Stimulated activated memory B cell treated with anti-CD40 and anti-IgM and Interleukin-4, amounts not matched to agents 10 μg/mL and 1 μg/mL and 100 μg/mL, for 72 hours (primary cell): ENCODE measurements at regions not wholly inside any gene's neighbourhood (a gene's known extent, or its start where the extent isn't known, plus 50 kb on each side); places are given as distances from the start of the nearest gene placed in this dataset.

ENCODE experiments used
- ATAC-seq: fragments of 150-1000 bp; cut with Tn5 transposase; 2 replicates; pipeline ENCODE4 v1.10.0; 2021
- H3K27ac Mint-ChIP-seq: one replicate; pipeline ENCODE4 v1.8.0; 2022; ENCODE audit warnings: mild to moderate bottlenecking, mixed read lengths
- H3K27me3 Mint-ChIP-seq: one replicate; pipeline ENCODE4 v1.8.0; 2022; ENCODE audit warnings: mixed read lengths
- H3K36me3 Mint-ChIP-seq: one replicate; pipeline ENCODE4 v1.8.0; 2022; ENCODE audit warnings: mixed read lengths
- H3K4me1 Mint-ChIP-seq: one replicate; pipeline ENCODE4 v1.8.0; 2022; ENCODE audit warnings: mixed read lengths
- H3K4me3 Mint-ChIP-seq: one replicate; pipeline ENCODE4 v1.8.0; 2022; ENCODE audit warnings: mild to moderate bottlenecking, moderate library complexity, mixed read lengths
- H3K9me3 Mint-ChIP-seq: one replicate; pipeline ENCODE4 v1.8.0; 2022; ENCODE audit warnings: mixed read lengths

DNA sequence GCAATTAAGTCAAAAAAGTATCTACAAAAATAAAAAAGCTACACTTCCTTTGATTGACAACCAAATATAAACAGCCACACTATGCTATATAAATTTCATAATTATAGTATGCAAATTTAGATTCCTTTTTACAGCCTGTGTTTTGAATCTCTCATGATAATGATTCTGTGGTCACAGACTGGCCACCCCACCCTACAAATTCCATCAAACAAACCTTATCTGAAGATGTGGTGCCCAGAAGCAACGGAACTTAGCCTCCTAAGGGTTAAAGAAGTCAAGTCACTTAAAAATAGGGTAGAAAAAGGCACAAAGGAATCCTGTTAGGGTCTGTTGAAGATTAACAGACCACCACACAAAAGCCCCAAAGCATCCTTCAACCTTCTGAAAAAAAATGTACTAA lies 351.8 kb downstream of the INHBA start:
- no peak for ATAC-seq
- Mint-ChIP-seq H3K4me1 (no peaks in the 10 kb centered on the region), H3K9me3 (no peaks in the 10 kb centered on the region), H3K4me3 (no peak overlapping the region), H3K36me3 (no peaks in the 10 kb centered on the region), H3K27ac (no peak overlapping the region), H3K27me3 (no peaks in the 10 kb centered on the region)

DNA sequence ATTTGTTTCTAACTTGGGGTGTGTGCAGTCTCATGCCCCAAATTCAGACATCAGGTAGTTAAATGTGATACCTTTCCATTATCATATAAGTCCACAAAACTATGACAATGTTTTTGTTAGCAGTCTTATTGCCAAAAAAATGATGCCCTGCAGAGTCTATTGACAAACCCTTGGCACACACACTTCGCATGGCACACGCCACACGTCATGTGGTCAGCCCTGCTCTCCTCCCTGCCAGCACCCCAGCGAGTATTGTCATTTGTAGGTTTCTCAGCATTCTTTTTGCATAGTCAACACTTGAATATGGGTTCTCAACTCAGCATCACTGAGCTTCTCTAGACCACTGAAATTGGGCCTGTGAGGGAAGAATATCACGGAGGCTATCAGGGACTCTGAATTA lies 356.0 kb downstream of the INHBA start:
- Mint-ChIP-seq H3K4me3 (no peak overlapping the region), H3K27me3 (peaks cover 10% of the 10 kb centered on the region)

DNA sequence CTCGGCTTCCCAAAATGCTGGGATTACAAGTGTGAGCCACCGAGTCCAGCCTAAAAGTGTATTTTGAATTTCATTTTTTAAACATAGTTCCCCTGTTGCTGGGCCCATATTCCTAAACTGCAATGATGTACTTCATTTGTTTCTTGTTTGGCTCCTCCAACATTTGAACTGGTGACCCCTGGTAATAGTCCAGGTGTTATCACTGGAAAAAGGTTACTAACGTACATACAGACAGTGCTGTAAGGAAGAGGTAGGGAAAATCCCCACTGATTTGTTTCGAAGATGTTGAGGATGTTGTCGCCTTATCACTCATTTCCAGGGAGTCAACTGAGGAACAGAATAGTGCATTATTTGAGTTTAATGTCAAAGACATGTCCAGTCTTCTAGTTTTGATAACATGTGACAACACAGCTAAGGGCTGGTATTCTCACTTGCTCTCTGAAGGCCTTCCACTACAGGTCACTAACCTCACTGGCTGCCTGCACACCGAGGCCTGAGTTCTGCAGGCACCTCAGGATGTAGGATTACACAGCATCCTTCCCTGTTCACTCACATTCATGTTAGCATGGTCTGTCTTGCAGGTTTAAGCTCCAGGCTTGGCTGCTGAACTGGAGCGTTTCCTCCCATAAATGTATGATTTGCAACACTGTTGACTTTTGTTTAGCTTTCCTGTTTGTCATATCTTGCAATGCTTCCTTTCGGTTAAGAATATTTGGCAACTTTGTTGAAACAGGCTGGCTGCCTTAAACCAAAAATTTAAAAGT lies 362.8 kb downstream of the INHBA start:
- no peak overlapping the region for H3K4me3 Mint-ChIP-seq
- H3K27ac Mint-ChIP-seq = no peak overlapping the region
- no peak for ATAC-seq
- H3K9me3 Mint-ChIP-seq = peaks cover 2% of the 10 kb centered on the region
- H3K36me3 Mint-ChIP-seq = no peaks in the 10 kb centered on the region
- peaks cover 16% of the 10 kb centered on the region for H3K27me3 Mint-ChIP-seq
- H3K4me1 Mint-ChIP-seq = no peaks in the 10 kb centered on the region

More for the DNA sequence above, 356.0 kb downstream of the INHBA start:
- Mint-ChIP-seq H3K4me1 (no peaks in the 10 kb centered on the region), H3K9me3 (no peaks in the 10 kb centered on the region), H3K36me3 (no peaks in the 10 kb centered on the region), H3K27ac (no peak overlapping the region)
- no peak for ATAC-seq

- no peaks in the 10 kb centered on the region for H3K4me1 Mint-ChIP-seq
Measured at GRCh38 chr7:41336981-41337380, 365.9 kb downstream of the INHBA start.

GRCh38 chr7:41336455-41336952 lies 366.4 kb downstream of the INHBA start:
- Mint-ChIP-seq H3K27ac (no peak overlapping the region), H3K36me3 (no peaks in the 10 kb centered on the region), H3K4me1 (no peaks in the 10 kb centered on the region), H3K9me3 (no peaks in the 10 kb centered on the region), H3K27me3 (peaks cover 3% of the 10 kb centered on the region), H3K4me3 (no peak overlapping the region)
- ATAC-seq = no peak

More at GRCh38 chr7:41336981-41337380, 365.9 kb downstream of the INHBA start:
- H3K9me3 Mint-ChIP-seq = peaks cover 2% of the 10 kb centered on the region
- H3K27ac Mint-ChIP-seq = no peak overlapping the region
- no peak for ATAC-seq
- no peak overlapping the region for H3K4me3 Mint-ChIP-seq
- H3K36me3 Mint-ChIP-seq = no peaks in the 10 kb centered on the region
- H3K27me3 Mint-ChIP-seq = peaks cover 8% of the 10 kb centered on the region

GRCh38 chr7:41334071-41334862 lies 368.6 kb downstream of the INHBA start:
- Mint-ChIP-seq H3K9me3 (no peaks in the 10 kb centered on the region), H3K4me1 (no peaks in the 10 kb centered on the region), H3K4me3 (no peak overlapping the region), H3K36me3 (no peaks in the 10 kb centered on the region), H3K27ac (no peak overlapping the region), H3K27me3 (peaks cover under 1% of the 10 kb centered on the region)
- ATAC-seq = no peak

DNA sequence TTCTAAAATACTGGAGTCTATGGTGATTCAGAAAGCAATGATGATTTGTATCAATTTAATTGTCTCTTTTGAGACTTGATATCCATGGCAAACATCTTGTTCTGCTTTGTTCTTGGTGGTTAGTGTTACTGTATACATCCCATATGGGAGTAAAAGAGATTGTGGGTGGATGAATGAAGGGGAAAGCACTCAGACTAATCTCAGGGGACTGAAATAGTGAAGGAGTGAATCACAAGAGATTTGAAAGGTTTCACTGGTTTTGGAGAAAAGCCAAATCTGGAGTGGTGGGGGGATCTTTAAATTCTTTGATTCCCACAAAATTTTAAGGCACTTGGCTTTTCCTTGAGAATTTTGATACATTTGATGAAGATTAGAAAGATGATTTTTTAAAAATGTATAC lies 369.4 kb downstream of the INHBA start:
- no peak overlapping the region for H3K4me3 Mint-ChIP-seq
- peaks cover 9% of the 10 kb centered on the region for H3K27me3 Mint-ChIP-seq
- ATAC-seq = no peak
- H3K4me1 Mint-ChIP-seq = no peaks in the 10 kb centered on the region
- no peaks in the 10 kb centered on the region for H3K36me3 Mint-ChIP-seq
- no peak overlapping the region for H3K27ac Mint-ChIP-seq
- H3K9me3 Mint-ChIP-seq = no peaks in the 10 kb centered on the region

GRCh38 chr7:41331194-41331593 lies 371.7 kb downstream of the INHBA start:
- Mint-ChIP-seq H3K4me3 (no peak overlapping the region), H3K4me1 (no peaks in the 10 kb centered on the region), H3K9me3 (no peaks in the 10 kb centered on the region), H3K27me3 (peaks cover 10% of the 10 kb centered on the region), H3K27ac (no peak overlapping the region), H3K36me3 (no peaks in the 10 kb centered on the region)
- ATAC-seq = no peak

- no peak overlapping the region for H3K27ac Mint-ChIP-seq
- no peak overlapping the region for H3K4me3 Mint-ChIP-seq
- H3K4me1 Mint-ChIP-seq = no peaks in the 10 kb centered on the region
- ATAC-seq = no peak
- H3K27me3 Mint-ChIP-seq = peaks cover 10% of the 10 kb centered on the region
- no peaks in the 10 kb centered on the region for H3K36me3 Mint-ChIP-seq
- H3K9me3 Mint-ChIP-seq = no peaks in the 10 kb centered on the region
Measured at GRCh38 chr7:41328544-41328943, 374.3 kb downstream of the INHBA start.

DNA sequence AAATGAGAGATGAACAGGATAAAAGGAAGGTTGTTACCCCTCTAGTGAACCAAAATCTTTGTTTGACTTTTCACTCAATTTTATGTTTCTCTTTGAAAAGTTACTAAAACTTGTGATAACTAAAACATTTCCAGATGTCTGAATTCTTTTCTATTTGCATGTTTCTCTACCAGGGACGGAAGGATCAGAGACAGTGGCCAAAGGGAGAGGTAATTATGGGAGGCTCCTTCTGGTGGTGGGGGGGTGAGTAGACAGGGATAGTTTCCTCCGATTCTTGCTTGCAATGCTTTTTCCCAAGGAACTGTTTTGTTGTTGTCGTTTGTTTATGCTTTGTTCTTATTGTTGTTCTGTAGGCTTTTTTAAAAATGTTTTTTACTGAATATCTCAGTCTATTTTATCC lies 374.8 kb downstream of the INHBA start:
- no peaks in the 10 kb centered on the region for H3K4me1 Mint-ChIP-seq
- H3K27me3 Mint-ChIP-seq = peaks cover 10% of the 10 kb centered on the region
- H3K9me3 Mint-ChIP-seq = no peaks in the 10 kb centered on the region
- H3K36me3 Mint-ChIP-seq = no peaks in the 10 kb centered on the region
- no peak overlapping the region for H3K4me3 Mint-ChIP-seq
- ATAC-seq = no peak
- no peak overlapping the region for H3K27ac Mint-ChIP-seq

DNA sequence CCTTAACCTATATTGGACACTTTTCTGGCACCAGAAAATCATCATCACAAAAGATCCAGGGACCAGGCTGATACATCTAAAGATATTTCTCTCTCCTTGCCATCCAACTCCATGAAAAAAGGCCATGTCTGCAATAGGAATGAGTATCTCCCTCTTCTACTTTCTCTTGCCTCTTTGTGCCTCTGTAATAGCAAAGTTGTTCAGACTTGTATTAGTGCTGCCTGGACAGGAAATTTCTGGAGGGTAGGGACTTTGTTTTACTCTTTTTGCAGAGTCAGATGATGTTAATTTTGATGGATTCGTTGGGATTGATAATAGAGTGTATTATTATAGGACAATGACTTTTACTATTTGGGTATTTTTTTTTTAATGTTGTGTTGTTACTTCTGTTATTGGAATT lies 376.3 kb downstream of the INHBA start:
- H3K27me3 Mint-ChIP-seq = peaks cover 10% of the 10 kb centered on the region
- no peaks in the 10 kb centered on the region for H3K4me1 Mint-ChIP-seq
- no peak overlapping the region for H3K4me3 Mint-ChIP-seq
- ATAC-seq = no peak
- H3K27ac Mint-ChIP-seq = no peak overlapping the region
- H3K36me3 Mint-ChIP-seq = no peaks in the 10 kb centered on the region
- no peaks in the 10 kb centered on the region for H3K9me3 Mint-ChIP-seq

GRCh38 chr7:41323806-41324205 lies 379.1 kb downstream of the INHBA start:
- ATAC-seq = no peak
- Mint-ChIP-seq H3K4me3 (no peak overlapping the region), H3K36me3 (no peaks in the 10 kb centered on the region), H3K27me3 (peaks cover 5% of the 10 kb centered on the region), H3K4me1 (no peaks in the 10 kb centered on the region), H3K27ac (no peak overlapping the region), H3K9me3 (peaks cover 3% of the 10 kb centered on the region)

DNA sequence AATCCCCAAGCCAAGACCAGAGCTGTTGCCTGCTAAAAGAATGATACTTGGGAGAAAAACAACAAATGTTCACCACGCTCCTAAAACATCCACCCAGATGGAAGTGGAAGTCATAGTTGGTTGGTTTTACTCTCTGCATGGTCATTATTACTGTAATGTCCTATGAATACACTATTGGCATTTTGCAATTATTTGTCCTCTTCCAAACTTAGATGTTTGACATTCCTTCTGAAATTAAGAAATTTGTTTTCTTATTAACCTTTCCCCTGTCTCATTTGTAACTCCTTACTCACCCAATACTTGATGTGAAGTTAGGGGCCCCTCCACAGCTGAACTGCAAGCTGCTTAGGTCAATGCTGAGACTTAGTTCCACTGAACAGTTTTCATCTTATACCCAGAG lies 383.3 kb downstream of the INHBA start:
- H3K9me3 Mint-ChIP-seq = peaks cover 6% of the 10 kb centered on the region
- H3K36me3 Mint-ChIP-seq = no peaks in the 10 kb centered on the region
- H3K4me3 Mint-ChIP-seq = no peak overlapping the region
- no peaks in the 10 kb centered on the region for H3K27me3 Mint-ChIP-seq
- ATAC-seq = no peak
- H3K4me1 Mint-ChIP-seq = no peaks in the 10 kb centered on the region
- H3K27ac Mint-ChIP-seq = no peak overlapping the region

DNA sequence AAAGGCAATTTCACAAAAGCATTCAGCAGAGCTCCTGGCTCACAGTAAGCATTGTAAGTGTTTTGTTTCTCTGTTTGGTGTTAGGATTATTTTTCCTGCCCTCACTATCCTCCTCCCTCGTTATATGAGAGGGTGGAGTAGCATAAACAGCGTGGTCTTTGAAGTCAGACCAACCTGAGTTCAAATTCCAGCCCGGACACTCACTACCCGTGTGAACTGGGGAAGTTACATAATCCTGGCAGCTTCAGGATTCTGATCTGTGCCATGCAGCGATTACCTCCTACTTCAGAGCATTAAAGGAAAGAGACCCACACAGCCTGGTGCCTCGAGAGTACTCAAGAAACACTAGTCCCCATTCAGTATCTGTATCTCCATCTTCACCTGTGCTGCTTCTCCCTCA lies 386.5 kb downstream of the INHBA start:
- Mint-ChIP-seq H3K36me3 (no peaks in the 10 kb centered on the region), H3K27ac (no peak overlapping the region), H3K4me1 (no peaks in the 10 kb centered on the region), H3K27me3 (no peaks in the 10 kb centered on the region), H3K9me3 (peaks cover 6% of the 10 kb centered on the region), H3K4me3 (no peak overlapping the region)
- ATAC-seq = no peak

- no peaks in the 10 kb centered on the region for H3K27me3 Mint-ChIP-seq
- H3K9me3 Mint-ChIP-seq = peaks cover 6% of the 10 kb centered on the region
- no peaks in the 10 kb centered on the region for H3K36me3 Mint-ChIP-seq
- no peak overlapping the region for H3K27ac Mint-ChIP-seq
- H3K4me1 Mint-ChIP-seq = no peaks in the 10 kb centered on the region
- no peak for ATAC-seq
- no peak overlapping the region for H3K4me3 Mint-ChIP-seq
Measured at GRCh38 chr7:41315764-41316163, 387.1 kb downstream of the INHBA start.

GRCh38 chr7:41313171-41313570 lies 389.7 kb downstream of the INHBA start:
- ATAC-seq = no peak
- H3K27ac Mint-ChIP-seq = no peak overlapping the region
- H3K4me1 Mint-ChIP-seq = no peaks in the 10 kb centered on the region
- no peaks in the 10 kb centered on the region for H3K27me3 Mint-ChIP-seq
- H3K36me3 Mint-ChIP-seq = no peaks in the 10 kb centered on the region
- H3K9me3 Mint-ChIP-seq = no peaks in the 10 kb centered on the region
- no peak overlapping the region for H3K4me3 Mint-ChIP-seq
